ENCODE measurements at regions not wholly inside any gene's neighbourhood (a gene's known extent, or its start where the extent isn't known, plus 50 kb on each side); places are given as distances from the start of the nearest gene placed in this dataset.

GRCh38 chr15:62469478-62469873 lies 304.4 kb upstream of the C2CD4B start:
- TF ChIP-seq CTCF (IDR thresholded peaks at IDR 0.05 in 8 of 11, conservative IDR thresholded peaks at IDR 0.05 in 3 of 11): no peak
- no peak for TF ChIP-seq POLR2A (IDR thresholded peaks at IDR 0.05)
- no peak for TF ChIP-seq POLR2AphosphoS5 (IDR thresholded peaks at IDR 0.05)
